ENCODE measurements at regions not wholly inside any gene's neighbourhood (a gene's known extent, or its start where the extent isn't known, plus 50 kb on each side); places are given as distances from the start of the nearest gene placed in this dataset.
"Not testable (repeated sequence)": the region's sequence is repeated elsewhere in the genome, so short reads cannot be mapped to it uniquely, and the experiment has no call there.

DNA sequence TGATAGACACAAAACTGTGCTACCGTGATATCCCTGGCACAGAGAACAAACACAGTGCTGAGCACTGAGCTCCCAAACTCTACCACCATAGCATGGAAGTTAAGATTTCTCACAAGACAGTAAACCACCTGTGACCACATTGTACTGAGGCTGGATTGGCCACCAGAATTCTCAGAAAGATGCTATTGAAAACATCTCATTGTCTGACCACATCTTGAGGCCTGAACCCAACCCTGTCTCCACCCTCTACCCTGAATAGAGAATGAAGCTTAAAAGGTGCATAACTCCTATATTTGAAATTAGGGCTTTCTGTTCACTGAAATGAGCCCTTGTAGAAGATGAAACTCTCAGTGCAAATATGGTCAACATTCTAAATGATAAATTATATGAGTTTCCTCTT is 281.3 kb upstream of the NPAP1 start:
- Mint-ChIP-seq H3K36me3 (ENCODE audit: unreplicated experiment) (no peaks in the 10 kb centered on the region), H3K27me3 (ENCODE audit: unreplicated experiment) (no peaks in the 10 kb centered on the region), H3K27ac (ENCODE audit: unreplicated experiment) (no peak overlapping the region), H3K9me3 (ENCODE audit: unreplicated experiment) (peaks cover 36% of the 10 kb centered on the region), H3K4me3 (ENCODE audit: unreplicated experiment) (no peak overlapping the region), H3K4me1 (ENCODE audit: unreplicated experiment) (no peaks in the 10 kb centered on the region)
- TF ChIP-seq, protein P1, sequence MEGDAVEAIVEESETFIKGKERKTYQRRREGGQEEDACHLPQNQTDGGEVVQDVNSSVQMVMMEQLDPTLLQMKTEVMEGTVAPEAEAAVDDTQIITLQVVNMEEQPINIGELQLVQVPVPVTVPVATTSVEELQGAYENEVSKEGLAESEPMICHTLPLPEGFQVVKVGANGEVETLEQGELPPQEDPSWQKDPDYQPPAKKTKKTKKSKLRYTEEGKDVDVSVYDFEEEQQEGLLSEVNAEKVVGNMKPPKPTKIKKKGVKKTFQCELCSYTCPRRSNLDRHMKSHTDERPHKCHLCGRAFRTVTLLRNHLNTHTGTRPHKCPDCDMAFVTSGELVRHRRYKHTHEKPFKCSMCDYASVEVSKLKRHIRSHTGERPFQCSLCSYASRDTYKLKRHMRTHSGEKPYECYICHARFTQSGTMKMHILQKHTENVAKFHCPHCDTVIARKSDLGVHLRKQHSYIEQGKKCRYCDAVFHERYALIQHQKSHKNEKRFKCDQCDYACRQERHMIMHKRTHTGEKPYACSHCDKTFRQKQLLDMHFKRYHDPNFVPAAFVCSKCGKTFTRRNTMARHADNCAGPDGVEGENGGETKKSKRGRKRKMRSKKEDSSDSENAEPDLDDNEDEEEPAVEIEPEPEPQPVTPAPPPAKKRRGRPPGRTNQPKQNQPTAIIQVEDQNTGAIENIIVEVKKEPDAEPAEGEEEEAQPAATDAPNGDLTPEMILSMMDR (IDR thresholded peaks at IDR 0.05) = no peak
- DNase-seq (ENCODE audit: extremely low spot score, unreplicated experiment) = no peak

DNA sequence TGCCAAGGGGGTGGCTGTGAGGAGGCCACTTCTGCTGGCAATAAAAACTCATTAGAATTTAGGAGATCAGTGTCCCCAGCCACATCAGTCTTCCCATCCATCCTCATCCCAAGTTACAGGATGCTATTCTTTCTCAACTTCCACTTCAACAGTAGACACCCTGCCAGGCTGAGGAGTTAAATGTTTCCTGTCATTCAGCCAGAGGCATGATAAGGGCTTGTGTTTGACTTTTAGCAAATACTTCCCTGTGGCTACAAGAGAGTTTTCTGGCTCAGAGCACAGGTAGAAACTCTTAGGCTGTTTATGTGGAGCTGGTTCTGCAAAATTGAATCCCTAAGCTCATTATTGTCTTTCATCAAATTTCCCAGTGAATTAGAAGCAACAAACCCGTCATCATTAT is 262.9 kb upstream of the NPAP1 start:
- H3K4me1 Mint-ChIP-seq (ENCODE audit: unreplicated experiment); H3K4me3 Mint-ChIP-seq (ENCODE audit: unreplicated experiment); H3K27ac Mint-ChIP-seq (ENCODE audit: unreplicated experiment); H3K27me3 Mint-ChIP-seq (ENCODE audit: unreplicated experiment); DNase-seq (ENCODE audit: extremely low spot score, unreplicated experiment); H3K36me3 Mint-ChIP-seq (ENCODE audit: unreplicated experiment): not testable (repeated sequence)
- peaks cover 58% of the 10 kb centered on the region for H3K9me3 Mint-ChIP-seq (ENCODE audit: unreplicated experiment)

DNA sequence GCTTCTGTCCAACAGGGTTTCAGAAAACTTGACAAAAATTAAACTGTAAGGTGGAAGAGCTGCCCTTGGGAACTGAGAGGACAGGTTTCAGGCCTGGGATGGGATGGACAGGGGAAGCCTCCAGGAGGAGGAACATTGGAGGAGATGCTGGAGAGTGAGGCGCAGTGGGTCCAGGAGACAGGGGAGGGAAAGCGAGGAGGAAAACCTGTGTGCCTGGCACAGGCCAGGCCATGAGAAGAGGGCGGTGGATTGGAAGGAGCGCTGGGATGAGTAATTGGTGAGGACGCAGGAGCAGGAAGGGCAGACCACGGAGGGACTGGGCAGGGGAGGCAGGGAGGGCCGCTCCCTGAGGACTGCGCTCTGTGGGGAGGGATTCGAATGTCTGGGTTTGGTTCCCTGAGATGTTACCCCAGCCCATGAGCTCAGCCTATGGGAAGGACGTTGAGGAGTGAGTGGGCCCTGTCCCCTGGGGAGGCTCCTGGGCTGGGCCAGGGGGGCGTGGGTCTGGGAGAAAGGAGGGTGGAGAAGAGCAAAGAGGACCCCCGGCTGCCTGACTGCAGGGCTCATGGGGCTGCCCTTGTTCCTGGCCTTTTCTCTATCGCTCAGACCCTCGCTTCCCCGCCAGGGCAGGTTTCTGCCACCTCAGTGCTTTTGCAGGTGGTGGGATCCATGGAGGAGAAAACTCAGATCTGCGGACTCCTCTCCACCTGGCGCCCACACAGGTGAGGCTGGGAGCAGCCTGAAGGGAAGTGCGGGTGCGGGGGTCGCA is 249.1 kb upstream of the NPAP1 start:
- H3K4me3 Mint-ChIP-seq (ENCODE audit: unreplicated experiment); H3K36me3 Mint-ChIP-seq (ENCODE audit: unreplicated experiment); H3K27me3 Mint-ChIP-seq (ENCODE audit: unreplicated experiment); DNase-seq (ENCODE audit: extremely low spot score, unreplicated experiment); H3K4me1 Mint-ChIP-seq (ENCODE audit: unreplicated experiment); H3K27ac Mint-ChIP-seq (ENCODE audit: unreplicated experiment): not testable (repeated sequence)
- peaks cover 32% of the 10 kb centered on the region for H3K9me3 Mint-ChIP-seq (ENCODE audit: unreplicated experiment)

DNA sequence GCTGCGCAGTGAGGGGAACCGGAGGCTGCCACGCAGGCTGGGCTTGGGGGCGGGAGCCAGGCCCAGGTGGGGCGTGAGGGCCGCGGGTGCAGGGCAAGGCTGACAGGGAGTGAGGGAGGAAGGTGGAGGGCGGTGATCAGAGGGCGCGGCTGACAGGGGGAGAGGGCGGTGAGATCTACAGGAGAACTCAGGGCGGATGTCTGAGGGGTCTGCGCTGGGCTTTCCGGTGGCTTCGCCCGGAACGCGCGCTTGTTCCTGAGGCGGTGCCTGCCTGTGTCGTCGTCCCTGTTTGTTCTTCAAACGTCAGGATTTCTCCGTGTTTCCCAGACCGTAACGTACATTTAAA is 248.5 kb upstream of the NPAP1 start:
- H3K27me3 Mint-ChIP-seq (ENCODE audit: unreplicated experiment); H3K4me3 Mint-ChIP-seq (ENCODE audit: unreplicated experiment); H3K36me3 Mint-ChIP-seq (ENCODE audit: unreplicated experiment); DNase-seq (ENCODE audit: extremely low spot score, unreplicated experiment); H3K4me1 Mint-ChIP-seq (ENCODE audit: unreplicated experiment); H3K27ac Mint-ChIP-seq (ENCODE audit: unreplicated experiment): not testable (repeated sequence)
- peaks cover 28% of the 10 kb centered on the region for H3K9me3 Mint-ChIP-seq (ENCODE audit: unreplicated experiment)

DNA sequence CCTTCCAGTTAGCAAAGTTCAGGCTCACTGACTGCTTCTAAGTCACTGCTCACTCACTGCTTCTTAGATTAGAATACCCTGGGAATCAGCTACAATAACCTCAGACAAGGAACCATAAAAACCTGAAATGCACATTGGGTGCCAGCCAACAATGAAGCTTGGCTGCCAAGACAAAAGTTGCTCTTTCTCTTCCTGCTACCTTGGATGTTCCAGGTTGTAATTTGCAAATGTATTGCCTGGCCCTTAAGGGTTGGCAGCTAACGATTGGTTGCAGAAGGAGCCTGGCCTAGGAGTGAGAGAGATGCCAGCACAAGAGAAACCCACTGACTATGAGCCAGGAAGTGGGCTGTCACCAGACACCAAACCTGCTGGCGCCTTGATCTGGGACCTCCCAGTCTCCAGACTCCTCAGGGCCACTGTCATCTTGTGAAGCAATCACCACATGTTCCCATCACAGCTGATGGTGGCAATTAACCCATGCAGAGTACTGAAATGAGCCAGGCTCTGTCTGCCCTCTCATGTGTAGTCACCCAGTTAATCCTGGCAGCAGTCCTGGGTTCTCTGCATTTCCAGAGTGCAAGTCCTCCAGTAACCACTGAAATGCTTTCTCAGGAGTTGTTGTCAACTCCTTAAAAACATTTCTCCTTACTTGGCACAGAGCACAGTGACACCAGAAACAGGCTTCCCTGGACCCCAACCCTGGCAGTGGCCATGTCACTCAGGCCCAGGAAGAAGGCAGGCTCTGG is 240.3 kb upstream of the NPAP1 start:
- DNase-seq (ENCODE audit: extremely low spot score, unreplicated experiment); H3K36me3 Mint-ChIP-seq (ENCODE audit: unreplicated experiment); H3K4me3 Mint-ChIP-seq (ENCODE audit: unreplicated experiment); H3K4me1 Mint-ChIP-seq (ENCODE audit: unreplicated experiment); H3K27me3 Mint-ChIP-seq (ENCODE audit: unreplicated experiment); H3K27ac Mint-ChIP-seq (ENCODE audit: unreplicated experiment): not testable (repeated sequence)
- H3K9me3 Mint-ChIP-seq (ENCODE audit: unreplicated experiment) = peaks cover 37% of the 10 kb centered on the region

DNA sequence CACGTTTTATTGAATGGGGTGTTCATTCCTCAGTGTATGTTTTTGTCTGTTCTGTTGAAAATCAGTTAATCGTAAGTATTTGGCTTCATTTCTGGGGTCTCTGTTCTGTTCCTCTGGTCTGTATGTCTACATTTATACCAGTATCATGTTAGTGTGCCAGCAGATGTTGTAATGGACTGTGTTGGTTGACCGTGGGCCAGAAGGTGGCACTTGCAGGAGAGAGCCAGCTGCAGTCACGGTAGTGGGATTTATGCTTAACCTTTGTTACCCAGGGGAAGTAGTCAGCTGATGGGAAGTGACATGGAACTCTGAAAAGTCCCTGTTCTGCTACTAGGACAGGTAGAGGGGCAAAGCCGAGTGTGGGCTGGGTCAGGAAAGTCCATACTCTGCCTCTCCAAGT is 238.3 kb upstream of the NPAP1 start:
- H3K27ac Mint-ChIP-seq (ENCODE audit: unreplicated experiment); H3K4me3 Mint-ChIP-seq (ENCODE audit: unreplicated experiment); H3K4me1 Mint-ChIP-seq (ENCODE audit: unreplicated experiment); DNase-seq (ENCODE audit: extremely low spot score, unreplicated experiment); H3K36me3 Mint-ChIP-seq (ENCODE audit: unreplicated experiment); H3K27me3 Mint-ChIP-seq (ENCODE audit: unreplicated experiment): not testable (repeated sequence)
- H3K9me3 Mint-ChIP-seq (ENCODE audit: unreplicated experiment) = peaks cover 39% of the 10 kb centered on the region

DNA sequence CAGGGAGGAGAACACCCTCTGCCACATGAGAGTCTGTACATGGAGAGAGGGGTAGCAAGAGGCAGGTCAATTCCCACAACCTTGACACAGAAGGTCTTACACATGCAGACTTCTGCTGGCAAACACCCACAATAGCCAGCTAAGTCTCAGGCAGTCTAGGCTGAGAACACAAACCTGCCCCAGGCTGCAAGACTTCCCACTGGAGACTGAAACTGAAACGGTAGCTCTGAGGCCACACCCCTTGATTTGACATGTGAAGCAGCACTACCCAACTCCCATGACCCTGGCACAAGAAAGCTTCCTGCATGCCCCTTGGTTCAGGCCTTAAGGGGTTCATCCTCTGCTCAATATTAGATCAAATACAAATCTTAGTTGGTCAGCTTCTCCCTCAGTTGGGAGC is 237.8 kb upstream of the NPAP1 start:
- not testable (repeated sequence) for H3K27me3 Mint-ChIP-seq (ENCODE audit: unreplicated experiment); H3K27ac Mint-ChIP-seq (ENCODE audit: unreplicated experiment); H3K4me3 Mint-ChIP-seq (ENCODE audit: unreplicated experiment); H3K36me3 Mint-ChIP-seq (ENCODE audit: unreplicated experiment); H3K4me1 Mint-ChIP-seq (ENCODE audit: unreplicated experiment); DNase-seq (ENCODE audit: extremely low spot score, unreplicated experiment)
- peaks cover 41% of the 10 kb centered on the region for H3K9me3 Mint-ChIP-seq (ENCODE audit: unreplicated experiment)

DNA sequence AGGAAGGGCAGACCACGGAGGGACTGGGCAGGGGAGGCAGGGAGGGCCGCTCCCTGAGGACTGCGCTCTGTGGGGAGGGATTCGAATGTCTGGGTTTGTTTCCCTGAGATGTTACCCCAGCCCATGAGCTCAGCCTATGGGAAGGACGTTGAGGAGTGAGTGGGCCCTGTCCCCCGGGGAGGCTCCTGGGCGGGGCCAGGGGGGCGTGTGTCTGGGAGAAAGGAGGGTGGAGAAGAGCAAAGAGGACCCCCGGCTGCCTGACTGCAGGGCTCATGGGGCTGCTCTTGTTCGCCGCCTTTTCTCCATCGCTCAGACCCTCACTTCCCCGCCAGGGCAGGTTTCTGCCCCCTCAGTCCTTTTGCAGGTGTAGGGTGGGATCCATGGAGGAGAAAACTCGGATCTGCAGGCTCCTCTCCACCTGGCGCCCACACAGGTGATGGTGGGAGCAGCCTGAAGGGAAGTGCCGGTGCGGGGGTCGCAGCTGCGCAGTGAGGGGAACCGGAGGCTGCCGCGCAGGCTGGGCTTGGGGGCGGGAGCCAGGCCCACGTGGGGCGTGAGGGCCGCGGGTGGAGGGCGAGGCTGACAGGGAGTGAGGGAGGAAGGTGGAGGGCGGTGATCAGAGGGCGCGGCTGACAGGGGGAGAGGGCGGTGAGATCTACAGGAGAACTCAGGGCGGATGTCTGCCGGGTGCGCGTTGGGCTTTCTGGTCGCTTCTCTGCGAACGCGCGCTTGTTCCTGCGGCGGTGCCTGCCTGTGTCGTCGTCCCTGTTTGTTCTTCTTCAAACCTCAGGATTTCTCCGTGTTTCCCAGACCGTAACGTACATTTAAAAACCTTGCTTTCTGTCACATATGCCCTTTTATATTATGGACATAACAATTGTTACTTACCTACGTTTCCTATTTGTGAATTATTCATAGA is 198.2 kb upstream of the NPAP1 start:
- peaks cover 16% of the 10 kb centered on the region for H3K9me3 Mint-ChIP-seq (ENCODE audit: unreplicated experiment)
- H3K27ac Mint-ChIP-seq (ENCODE audit: unreplicated experiment); H3K4me3 Mint-ChIP-seq (ENCODE audit: unreplicated experiment); H3K4me1 Mint-ChIP-seq (ENCODE audit: unreplicated experiment); DNase-seq (ENCODE audit: extremely low spot score, unreplicated experiment); H3K36me3 Mint-ChIP-seq (ENCODE audit: unreplicated experiment); H3K27me3 Mint-ChIP-seq (ENCODE audit: unreplicated experiment): not testable (repeated sequence)

DNA sequence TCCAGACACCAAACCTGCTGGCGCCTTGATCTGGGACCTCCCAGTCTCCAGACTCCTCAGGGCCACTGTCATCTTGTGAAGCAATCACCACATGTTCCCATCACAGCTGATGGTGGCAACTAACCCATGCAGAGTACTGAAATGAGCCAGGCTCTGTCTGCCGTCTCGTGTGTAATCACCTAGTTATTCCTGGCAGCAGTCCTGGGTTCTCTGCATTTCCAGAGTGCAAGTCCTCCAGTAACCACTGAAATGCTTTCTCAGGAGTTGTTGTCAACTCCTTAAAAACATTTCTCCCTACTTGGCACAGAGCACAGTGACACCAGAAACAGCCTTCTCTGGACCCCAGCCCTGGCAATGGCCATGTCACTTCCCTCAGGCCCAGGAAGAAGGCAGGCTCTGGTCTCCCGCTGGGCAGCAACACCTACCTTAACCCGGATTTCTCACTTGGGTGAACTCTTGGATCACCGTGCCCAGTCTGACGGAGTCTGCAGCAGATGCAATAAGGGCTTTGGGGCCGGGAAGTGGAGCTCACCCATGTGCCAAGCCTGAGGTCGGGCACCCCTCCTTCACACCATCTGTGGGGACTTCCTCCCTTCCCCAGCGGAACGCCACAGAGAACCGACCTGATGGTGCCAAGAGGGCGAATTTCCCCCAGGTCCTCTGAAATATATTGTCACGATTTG is 189.5 kb upstream of the NPAP1 start:
- H3K4me1 Mint-ChIP-seq (ENCODE audit: unreplicated experiment); H3K27me3 Mint-ChIP-seq (ENCODE audit: unreplicated experiment); H3K27ac Mint-ChIP-seq (ENCODE audit: unreplicated experiment); H3K36me3 Mint-ChIP-seq (ENCODE audit: unreplicated experiment); H3K4me3 Mint-ChIP-seq (ENCODE audit: unreplicated experiment); DNase-seq (ENCODE audit: extremely low spot score, unreplicated experiment): not testable (repeated sequence)
- H3K9me3 Mint-ChIP-seq (ENCODE audit: unreplicated experiment) = peaks cover 30% of the 10 kb centered on the region

DNA sequence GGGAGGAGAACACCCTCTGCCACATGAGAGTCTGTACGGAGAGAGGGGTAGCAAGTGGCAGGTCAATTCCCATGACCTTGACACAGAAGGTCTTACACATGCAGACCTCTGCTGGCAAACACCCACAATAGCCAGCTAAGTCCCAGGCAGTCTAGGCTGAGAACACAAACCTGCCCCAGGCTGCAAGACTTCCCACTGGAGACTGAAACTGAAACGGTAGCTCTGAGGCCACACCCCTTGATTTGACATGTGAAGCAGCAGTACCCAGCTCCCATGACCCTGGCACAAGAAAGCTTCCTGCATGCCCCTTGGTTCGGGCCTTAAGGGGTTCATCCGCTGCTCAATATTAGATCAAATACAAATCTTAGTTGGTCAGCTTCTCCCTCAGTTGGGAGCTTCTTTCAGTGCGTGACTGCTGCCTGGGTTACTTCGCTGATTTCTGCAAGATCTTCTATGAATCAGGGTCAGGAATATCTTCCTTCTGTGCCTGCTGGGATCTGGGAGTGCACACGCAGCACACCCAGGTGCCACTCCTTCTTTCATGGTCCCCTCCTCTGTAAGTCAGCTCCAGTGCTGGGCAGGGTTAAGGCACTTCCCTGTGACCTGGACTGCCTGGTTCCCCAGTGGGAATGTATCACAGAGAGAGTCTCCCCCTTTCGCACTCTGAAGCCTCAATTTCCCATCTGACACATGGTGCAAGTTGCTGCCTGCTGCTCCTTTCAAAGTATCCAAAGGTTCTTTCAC is 187.2 kb upstream of the NPAP1 start:
- H3K9me3 Mint-ChIP-seq (ENCODE audit: unreplicated experiment) = peaks cover 36% of the 10 kb centered on the region
- not testable (repeated sequence) for H3K4me1 Mint-ChIP-seq (ENCODE audit: unreplicated experiment); H3K27ac Mint-ChIP-seq (ENCODE audit: unreplicated experiment); DNase-seq (ENCODE audit: extremely low spot score, unreplicated experiment); H3K27me3 Mint-ChIP-seq (ENCODE audit: unreplicated experiment); H3K4me3 Mint-ChIP-seq (ENCODE audit: unreplicated experiment); H3K36me3 Mint-ChIP-seq (ENCODE audit: unreplicated experiment)
